SK-N-SH (cell line): ENCODE measurements at regions not wholly inside any gene's neighbourhood (a gene's known extent, or its start where the extent isn't known, plus 50 kb on each side); places are given as distances from the start of the nearest gene placed in this dataset.

ENCODE experiments used
- CTCF ChIA-PET: fragments of 300-600, 350-600 bp; formaldehyde crosslinking; extraction: SDS; loops from one replicate; lab custom pipeline; 2021; lab: Yijun Ruan, JAX
- POLR2A ChIA-PET: fragments of 350-600 bp; sonication (Branson Sonifier 250); formaldehyde crosslinking; extraction: SDS; loops from one replicate; lab custom pipeline; 2020; ENCODE audit warnings: antibody characterized with exemption, inconsistent platforms; lab: Yijun Ruan, JAX
- DNase-seq: peaks from one replicate; pipeline ENCODE4 v3.0.0; 2012
- H2AFZ ChIP-seq: fragments of 200-600 bp; sonication (generic); 2 replicates; pipeline ENCODE4 v1.8.1; 2016; ENCODE audit warnings: antibody characterized with exemption, mild to moderate bottlenecking, low read depth
- H3F3A ChIP-seq: fragments of 200-600 bp; sonication (generic); replicated peaks from 2 replicates; pipeline ENCODE3; 2016; ENCODE audit warnings: antibody characterized with exemption, mild to moderate bottlenecking; ENCODE audit not compliant: insufficient read depth
- H3K27ac ChIP-seq, 2 experiments: fragments of 200-500 bp in 1 of 2; fragments of 200-600 bp in 1 of 2; sonication (Bioruptor generic) in 1 of 2; sonication (generic), shearing (Covaris generic) in 1 of 2; 2 replicates each; pipeline versions ENCODE4 v1.5.1 to v1.6.1; 2014 to 2016; ENCODE audit warnings: low read depth in 2 of 2, inconsistent platforms in 1 of 2, low read length in 1 of 2, mild to moderate bottlenecking in 1 of 2, mixed read lengths in 1 of 2
- H3K27me3 ChIP-seq: fragments of 200-600 bp; sonication (generic), shearing (Covaris generic); 2 replicates; pipeline ENCODE4 v1.6.1; 2016; ENCODE audit warnings: mixed run types; ENCODE audit not compliant: insufficient read depth
- H3K36me3 ChIP-seq, 2 experiments: fragments of 200-500 bp in 1 of 2; fragments of 200-600 bp in 1 of 2; sonication (Bioruptor generic) in 1 of 2; sonication (generic) in 1 of 2; replicated peaks in 1 of 2; 2 replicates each; pipeline versions ENCODE3 to v1.5.1; 2014 to 2016; ENCODE audit warnings: low read length in 1 of 2, mild to moderate bottlenecking in 1 of 2; ENCODE audit not compliant: insufficient read depth in 2 of 2, control insufficient read depth in 1 of 2
- H3K4me1 ChIP-seq, 2 experiments: fragments of 200-500 bp in 1 of 2; fragments of 200-600 bp in 1 of 2; sonication (Bioruptor generic) in 1 of 2; sonication (generic), shearing (Covaris generic) in 1 of 2; 2 replicates each; pipeline versions ENCODE4 v1.5.1 to v1.6.1; 2014 to 2016; ENCODE audit warnings: low read depth in 1 of 2, low read length in 1 of 2, mixed run types in 1 of 2; ENCODE audit not compliant: insufficient read depth in 2 of 2, control insufficient read depth in 1 of 2
- H3K4me2 ChIP-seq: fragments of 200-600 bp; sonication (generic), shearing (Covaris generic); 2 replicates; pipeline ENCODE4 v1.6.1; 2017; ENCODE audit warnings: mixed run types
- H3K4me3 ChIP-seq, 2 experiments: fragments of 200-500 bp in 1 of 2; fragments of 200-600 bp in 1 of 2; sonication (Bioruptor generic) in 1 of 2; sonication (generic), shearing (Covaris generic) in 1 of 2; 2 replicates each; pipeline versions ENCODE4 v1.5.1 to v1.8.1; 2014 to 2016; ENCODE audit warnings: low read depth in 2 of 2, inconsistent platforms in 1 of 2, low read length in 1 of 2, mild to moderate bottlenecking in 1 of 2, mixed read lengths in 1 of 2, moderate library complexity in 1 of 2
- H3K79me2 ChIP-seq: fragments of 200-600 bp; sonication (generic); 2 replicates; pipeline ENCODE4 v1.8.1; 2017; ENCODE audit warnings: mild to moderate bottlenecking; ENCODE audit not compliant: insufficient read depth
- H3K9ac ChIP-seq: fragments of 200-600 bp; sonication (generic); 2 replicates; pipeline ENCODE4 v1.6.1; 2017; ENCODE audit warnings: mixed run types
- H3K9me2 ChIP-seq: fragments of 200-600 bp; sonication (generic); 2 replicates; pipeline ENCODE4 v1.6.1; 2017; ENCODE audit warnings: mixed run types
- H3K9me3 ChIP-seq: fragments of 200-600 bp; sonication (generic); 2 replicates; pipeline ENCODE4 v1.6.1; 2017; ENCODE audit warnings: mixed run types, mild to moderate bottlenecking, moderate library complexity
- H4K20me1 ChIP-seq: fragments of 200-600 bp; sonication (generic); 2 replicates; pipeline ENCODE4 v1.6.1; 2017; ENCODE audit warnings: mild to moderate bottlenecking, mixed run types; ENCODE audit not compliant: insufficient read depth
- CHD2 ChIP-seq: fragments of 150-350 bp; IDR thresholded peaks from 2 replicates; pipeline ENCODE4 v1.6.1; 2018; ENCODE audit warnings: low read length; ENCODE audit not compliant: partially characterized antibody
- CTCF ChIP-seq: fragments of 200-600 bp; sonication (generic); IDR thresholded peaks from 2 replicates; pipeline ENCODE4 v1.6.1; 2017; ENCODE audit warnings: antibody characterized with exemption, mild to moderate bottlenecking, moderate library complexity
- EP300 ChIP-seq, 2 experiments: IDR thresholded peaks; 2 replicates each; pipeline versions ENCODE4 v1.4.0 to v1.6.1; 2012; ENCODE audit warnings: borderline replicate concordance in 1 of 2, low read depth in 1 of 2, low read length in 1 of 2
- FOSL2 ChIP-seq: IDR thresholded peaks from 2 replicates; pipeline ENCODE4 v1.4.0; 2012; ENCODE audit warnings: low read depth, mild to moderate bottlenecking, moderate library complexity, borderline replicate concordance
- FOXJ3 ChIP-seq: sonication (generic); formaldehyde crosslinking; IDR thresholded peaks from 2 replicates; pipeline ENCODE4 v1.5.1; 2020; ENCODE audit warnings: mild to moderate bottlenecking, missing genetic modification reagents
- GABPA ChIP-seq: IDR thresholded peaks from 2 replicates; pipeline ENCODE4 v1.4.0; 2012; ENCODE audit warnings: low read depth, mild to moderate bottlenecking
- IRF3 ChIP-seq: fragments of 150-350 bp; IDR thresholded peaks from 2 replicates; pipeline ENCODE4 v1.6.1; 2016; ENCODE audit warnings: mild to moderate bottlenecking, low read depth, low read length
- MAX ChIP-seq: IDR thresholded peaks from 2 replicates; pipeline ENCODE4 v1.4.0; 2012; ENCODE audit warnings: low read depth
- NFIC ChIP-seq: IDR thresholded peaks from 2 replicates; pipeline ENCODE4 v1.4.0; 2012; ENCODE audit warnings: borderline replicate concordance
- PBX3 ChIP-seq: IDR thresholded peaks from 2 replicates; pipeline ENCODE4; 2012
- POLR2AphosphoS5 ChIP-seq: IDR thresholded peaks from 2 replicates; pipeline ENCODE4 v1.6.1; 2012; ENCODE audit warnings: low read depth, low read length
- REST ChIP-seq: IDR thresholded peaks from 2 replicates; pipeline ENCODE4 v1.6.1; 2012; ENCODE audit warnings: mild to moderate bottlenecking, low read depth, low read length, moderate library complexity
- RFX5 ChIP-seq: IDR thresholded peaks from 2 replicates; pipeline ENCODE4 v1.6.1; 2012; ENCODE audit warnings: mild to moderate bottlenecking, improper control_type of control experiment, low read length
- SIN3A ChIP-seq: IDR thresholded peaks from 2 replicates; pipeline ENCODE4 v1.6.1; 2012; ENCODE audit warnings: low read depth, mild to moderate bottlenecking, low read length, moderate library complexity, borderline replicate concordance
- TCF12 ChIP-seq: IDR thresholded peaks from 2 replicates; pipeline ENCODE4 v1.4.0; 2012
- TEAD4 ChIP-seq: IDR thresholded peaks from 2 replicates; pipeline ENCODE4 v1.4.0; 2012; ENCODE audit warnings: mild to moderate bottlenecking, borderline replicate concordance; ENCODE audit not compliant: insufficient read depth
- ZBTB33 ChIP-seq: IDR thresholded peaks from 2 replicates; pipeline ENCODE4 v1.4.0; 2012; ENCODE audit warnings: low read depth, borderline replicate concordance
- WGBS: methylation state at CpG from one replicate; pipeline ENCODE4 v1.1.6; 2017; ENCODE audit warnings: low lambda C conversion rate; 5-methylcytosine and 5-hydroxymethylcytosine counted together

- Histone ChIP-seq H3K9ac (no peak overlapping the region), H3K79me2 (no peaks in the 10 kb centered on the region), H3K4me3 (no peak overlapping the region), H2AFZ (no peak overlapping the region), H3K9me3 (no peaks in the 10 kb centered on the region), H3K4me1 (no peaks in the 10 kb centered on the region), H3F3A (no peaks in the 10 kb centered on the region), H3K4me2 (no peak overlapping the region), H4K20me1 (no peaks in the 10 kb centered on the region), H3K27ac (no peak overlapping the region), H3K9me2 (no peaks in the 10 kb centered on the region), H3K36me3 (no peaks in the 10 kb centered on the region), H3K27me3 (no peaks in the 10 kb centered on the region)
- WGBS, result 51% methylated on average over 2 of the region's 2 CpGs
- DNase-seq, result no peak
- ChIA-PET CTCF (interaction anchor here (1.3 kb wide), 1 partner anchor 70 kb away, joined by 4 read pairs; no protein-coding TSS in a partner anchor), POLR2A (no interaction called here)
- TF ChIP-seq CHD2 (no peak), ZBTB33 (no peak), TCF12 (no peak), PBX3 (no peak), FOXJ3 (CRISPR knock-in tag) (no peak)
Measured at GRCh38 chr2:23280401-23280800, 104.6 kb upstream of the KLHL29 start.

- POLR2A ChIA-PET, result no interaction called here
- no peak overlapping the region for H2AFZ ChIP-seq
- WGBS, result 59% methylated on average over 3 of the region's 3 CpGs
Measured at GRCh38 chr2:23283653-23284052, 101.3 kb upstream of the KLHL29 start.

More at GRCh38 chr2:23283653-23284052, 101.3 kb upstream of the KLHL29 start:
- Histone ChIP-seq H3K27me3 (no peaks in the 10 kb centered on the region), H3K4me2 (no peak overlapping the region), H3K9me3 (no peaks in the 10 kb centered on the region), H3K79me2 (no peaks in the 10 kb centered on the region), H3K27ac (no peak overlapping the region), H3K4me3 (no peak overlapping the region), H3K9me2 (no peaks in the 10 kb centered on the region), H3K36me3 (no peaks in the 10 kb centered on the region), H3K9ac (no peak overlapping the region), H3F3A (peaks cover 10% of the 10 kb centered on the region), H3K4me1 (peaks cover 4 to 19% of the 10 kb centered on the region in 2 experiments), H4K20me1 (no peaks in the 10 kb centered on the region)
- no peak for TF ChIP-seq GABPA
- no peak for TF ChIP-seq FOSL2
- no peak for TF ChIP-seq POLR2AphosphoS5
- TF ChIP-seq IRF3, result no peak
- no peak for TF ChIP-seq RFX5
- no peak for TF ChIP-seq TEAD4
- no peak for TF ChIP-seq MAX
- no peak for TF ChIP-seq NFIC
- no peak for TF ChIP-seq EP300 (IDR thresholded peaks at IDR 0.05; ENCODE audit: borderline replicate concordance in 1 of 2, low read depth in 1 of 2, low read length in 1 of 2)
- TF ChIP-seq SIN3A, result no peak
- no peak for TF ChIP-seq REST
- TF ChIP-seq CTCF, result no peak
- no peak for DNase-seq
- CTCF ChIA-PET, result no interaction called here
